Stimulated activated CD8-positive, alpha-beta memory T cell treated with anti-CD3 and anti-CD28 coated beads, Interleukin-12 subunit alpha, Interleukin-12 subunit beta, amount 100 ng/mL, for 4 hours (primary cell): ENCODE measurements at regions not wholly inside any gene's neighbourhood (a gene's known extent, or its start where the extent isn't known, plus 50 kb on each side); places are given as distances from the start of the nearest gene placed in this dataset.
"Not testable (repeated sequence)": the region's sequence is repeated elsewhere in the genome, so short reads cannot be mapped to it uniquely, and the experiment has no call there.

Experiments used
- DNase-seq: peaks from one replicate; pipeline ENCODE4 v3.0.0-alpha.2; 2020; ENCODE audit warnings: low read depth

DNA sequence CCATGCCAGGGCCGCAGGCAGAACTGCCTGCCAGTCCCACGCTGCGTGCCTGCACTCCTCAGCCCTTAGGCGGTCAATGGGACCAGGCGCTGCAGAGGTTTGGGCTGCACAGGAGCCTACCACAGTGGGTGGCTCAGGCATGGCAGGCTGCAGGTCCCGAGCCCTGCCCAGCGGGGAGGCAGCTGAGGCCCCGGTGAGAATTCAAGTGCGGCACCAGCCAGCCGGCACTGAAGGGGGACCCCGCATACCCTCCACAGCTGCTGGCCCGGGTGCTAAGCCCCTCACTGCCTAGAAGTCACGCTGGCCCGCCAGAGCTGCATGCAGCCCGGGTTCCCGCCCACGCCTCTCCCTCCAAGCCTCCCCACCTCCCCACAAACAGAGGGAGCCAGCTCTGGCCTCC lies 302.5 kb upstream of the UGT8 start:
- DNase-seq, result no peak

DNA sequence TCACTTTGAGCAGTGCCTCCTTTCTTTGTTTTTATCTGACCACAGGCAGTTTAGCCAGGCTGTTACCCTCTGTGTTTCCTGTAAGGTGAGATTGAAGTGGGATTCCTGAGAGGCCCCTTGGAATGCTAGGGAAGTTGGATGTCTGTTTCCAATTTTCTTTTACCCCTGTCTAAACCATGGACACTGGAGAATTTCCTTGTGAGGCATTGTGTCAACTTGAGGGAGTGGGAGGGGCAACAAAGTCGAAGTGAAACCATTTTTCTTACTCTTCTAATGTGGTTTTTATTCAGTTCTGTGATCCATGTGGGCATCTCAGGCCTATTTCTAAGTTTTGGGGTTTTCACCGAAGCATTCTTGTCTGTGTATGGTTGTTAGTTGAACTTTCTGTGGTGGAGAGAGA lies 296.1 kb upstream of the UGT8 start:
- no peak for DNase-seq

DNA sequence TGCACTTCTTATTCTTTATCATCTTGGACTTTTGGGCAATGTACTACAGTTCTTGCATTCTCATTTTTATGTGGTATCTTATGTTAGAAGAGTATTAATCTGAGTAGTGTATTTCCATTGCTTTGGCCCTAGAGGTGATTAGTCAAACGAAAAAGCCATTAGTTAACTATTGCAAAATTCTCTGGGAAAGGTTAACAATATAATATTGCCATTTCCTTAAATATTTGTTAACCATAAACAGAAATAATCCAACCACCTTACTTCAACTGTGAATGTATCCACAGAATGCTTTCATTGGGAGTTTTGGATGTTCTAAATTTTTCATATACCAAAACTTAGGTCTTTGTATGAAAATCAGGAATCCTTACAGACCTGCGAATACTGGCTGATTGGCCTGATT lies 294.6 kb upstream of the UGT8 start:
- DNase-seq, result no peak

DNA sequence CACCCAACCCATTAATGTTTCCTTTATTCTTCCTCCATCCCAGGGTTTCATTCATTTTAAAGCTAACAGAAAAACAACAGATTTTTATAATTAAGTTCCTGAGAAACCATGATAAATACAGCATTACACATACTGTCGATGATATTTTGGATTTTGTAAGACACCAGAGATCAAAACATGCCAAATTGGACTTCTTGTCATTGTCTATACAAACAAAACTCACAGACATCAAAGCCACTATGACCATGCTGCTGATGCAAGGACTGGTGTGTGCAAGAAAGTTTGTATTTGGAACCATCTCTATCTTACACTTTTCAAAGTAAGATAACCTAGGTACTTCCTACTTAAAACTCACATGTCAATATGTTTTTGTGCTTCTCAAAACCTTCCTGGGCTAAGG lies 294.0 kb upstream of the UGT8 start:
- DNase-seq, result no peak

DNA sequence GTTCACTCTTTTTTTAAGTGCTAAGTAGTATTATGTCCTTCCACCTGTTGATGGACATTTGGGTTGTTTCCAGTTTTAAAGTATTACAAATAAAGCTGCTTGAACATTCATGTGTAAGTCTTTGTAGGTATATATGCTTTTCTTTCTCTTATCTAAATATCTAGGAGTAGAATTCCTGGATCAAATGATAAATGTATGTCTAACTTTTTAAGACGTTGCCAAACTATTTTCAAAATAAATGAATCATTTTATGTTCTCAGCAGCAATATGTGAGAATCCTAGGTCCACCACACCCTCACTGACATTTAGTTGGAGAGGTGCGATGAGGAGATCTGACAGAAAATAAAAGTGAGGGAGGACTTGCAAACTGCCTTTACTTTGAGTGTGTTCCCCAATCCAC lies 291.7 kb upstream of the UGT8 start:
- DNase-seq, result no peak

DNA sequence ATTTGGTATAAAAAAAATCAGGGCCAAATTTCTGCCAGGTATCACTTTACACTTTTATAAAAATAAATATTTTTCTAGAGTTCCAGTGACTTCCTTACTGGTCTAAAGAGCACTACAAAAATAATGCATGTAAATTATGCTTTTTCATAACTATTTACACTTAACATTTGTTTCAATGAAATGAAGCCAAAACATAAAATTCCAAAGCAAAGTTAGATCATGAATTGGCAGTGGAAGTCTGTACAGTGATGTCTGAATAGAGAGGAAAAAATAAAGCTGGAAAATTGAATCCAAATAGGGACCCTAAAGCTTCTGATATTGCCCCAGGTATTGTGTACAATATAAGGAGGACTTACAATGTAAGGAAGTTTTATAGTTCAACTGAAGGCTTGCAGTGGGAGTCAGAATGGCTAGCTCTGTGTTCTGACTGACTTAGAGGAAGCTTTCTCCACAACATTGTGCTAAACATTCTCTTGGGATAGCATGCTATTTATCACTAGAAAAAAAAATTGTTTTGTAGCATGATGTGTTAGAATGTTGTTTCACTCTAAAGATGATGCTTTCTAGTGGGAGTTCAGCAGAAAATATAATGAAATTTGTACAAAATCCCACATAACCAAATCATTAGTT lies 288.2 kb upstream of the UGT8 start:
- DNase-seq, result no peak

DNA sequence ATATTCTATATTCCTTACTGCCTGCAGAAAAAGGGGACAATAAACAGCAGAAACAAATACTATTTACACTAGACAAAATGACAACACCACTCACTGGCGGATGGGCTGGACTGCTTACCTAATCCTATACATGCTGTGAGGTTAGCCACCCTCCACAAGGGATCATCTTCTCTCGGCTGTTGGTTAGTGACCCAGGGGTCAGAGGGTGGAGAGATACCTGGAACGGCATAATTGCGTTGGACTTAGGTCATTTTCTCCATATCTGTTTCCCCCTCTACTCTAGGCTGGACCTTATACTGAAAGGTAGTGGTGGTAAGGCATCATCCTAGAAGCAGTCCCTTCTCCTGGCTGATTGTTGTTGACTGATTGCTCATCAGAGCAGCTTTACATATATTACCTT lies 286.8 kb upstream of the UGT8 start:
- no peak for DNase-seq

DNA sequence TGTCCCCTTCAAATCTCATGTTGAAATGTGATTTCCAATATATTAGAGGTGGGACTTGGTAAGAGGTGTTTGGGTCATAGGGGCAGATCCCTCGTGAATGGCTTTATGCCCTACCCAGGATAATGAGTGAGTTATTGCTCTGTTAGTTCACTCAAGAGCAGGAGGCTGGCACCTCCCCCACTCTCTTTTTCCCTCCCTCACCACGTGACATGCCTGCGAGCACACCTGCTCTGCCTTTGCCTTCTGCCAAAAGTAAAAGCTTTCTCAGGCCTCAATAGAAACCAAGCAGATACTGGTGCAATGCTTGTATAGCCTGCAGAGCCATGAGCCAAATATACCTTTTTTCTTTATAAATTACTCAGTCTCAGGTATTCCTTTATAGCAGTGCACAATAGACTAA lies 286.3 kb upstream of the UGT8 start:
- no peak for DNase-seq

DNA sequence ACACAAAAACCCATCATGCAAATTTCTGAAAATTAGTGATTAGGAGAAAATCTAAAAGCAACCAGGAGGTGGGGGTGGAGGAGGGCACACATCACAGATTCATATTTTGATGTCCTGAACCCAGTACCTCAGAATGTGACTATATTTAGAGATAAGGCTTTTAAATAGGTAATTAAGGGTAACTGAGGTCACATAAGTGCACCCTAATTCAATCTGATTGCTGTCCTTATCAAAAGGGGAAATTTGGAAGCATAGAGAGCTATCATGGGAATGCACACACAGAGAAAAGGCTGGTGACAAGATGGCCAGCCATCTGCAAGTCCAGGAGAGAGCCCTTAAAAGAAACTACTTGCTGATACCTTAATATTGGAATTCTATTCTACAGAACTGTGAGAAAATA lies 281.8 kb upstream of the UGT8 start:
- no peak for DNase-seq

DNA sequence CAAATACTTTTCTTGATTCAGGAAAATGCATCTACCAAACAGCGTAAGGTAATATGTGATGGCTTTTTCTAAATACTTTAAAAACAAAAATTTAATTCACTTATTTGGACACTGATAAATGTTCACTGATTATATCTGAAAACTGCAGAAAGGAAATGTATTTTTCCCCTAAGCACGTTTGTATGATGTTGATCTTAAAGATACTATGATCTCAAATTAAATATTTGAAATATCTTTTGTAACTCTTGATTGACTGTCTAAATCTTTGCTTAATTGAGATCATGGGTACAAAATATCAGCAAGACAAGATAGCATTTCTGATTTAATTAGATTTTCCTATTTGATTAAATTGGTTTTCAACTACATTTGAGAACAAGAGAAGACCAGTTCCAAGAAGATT lies 281.0 kb upstream of the UGT8 start:
- no peak for DNase-seq

DNA sequence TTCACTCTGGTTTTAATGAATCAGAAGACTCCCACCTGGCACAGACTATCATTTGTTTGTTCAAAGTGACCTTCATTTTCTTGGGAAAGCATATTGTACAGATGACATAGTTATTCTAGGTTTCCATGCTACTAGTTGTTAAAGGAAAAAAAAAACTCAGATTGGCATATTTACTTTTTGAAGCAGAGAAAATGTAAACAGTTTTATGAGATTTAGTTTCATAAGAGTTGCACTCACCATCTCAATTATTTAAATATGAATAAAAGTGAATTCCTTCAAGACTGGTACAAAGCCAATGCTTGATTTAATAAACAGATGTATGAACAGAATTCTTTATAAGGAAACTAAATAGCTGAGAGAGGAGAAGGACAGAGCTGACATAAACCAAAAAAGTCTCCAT lies 280.3 kb upstream of the UGT8 start:
- DNase-seq, result no peak

DNA sequence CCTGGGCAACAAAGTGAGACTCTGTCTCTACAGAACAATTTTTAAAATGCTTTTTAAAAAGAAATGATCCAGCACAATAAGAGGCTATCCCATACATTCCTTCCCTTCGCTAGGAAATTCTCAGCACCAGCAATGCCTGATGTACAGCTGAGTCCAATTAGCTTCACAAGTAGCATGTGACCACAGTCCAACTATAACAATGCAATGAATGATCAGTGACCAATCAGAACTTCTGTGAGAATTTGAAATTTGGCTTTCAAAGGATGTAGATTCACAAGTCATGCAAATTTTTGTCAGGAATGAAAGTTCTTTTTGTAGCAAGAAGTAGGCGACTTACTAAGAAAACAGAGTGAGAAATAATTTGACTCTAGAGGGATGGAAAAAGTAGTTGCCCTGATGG lies 278.5 kb upstream of the UGT8 start:
- DNase-seq, result no peak

DNA sequence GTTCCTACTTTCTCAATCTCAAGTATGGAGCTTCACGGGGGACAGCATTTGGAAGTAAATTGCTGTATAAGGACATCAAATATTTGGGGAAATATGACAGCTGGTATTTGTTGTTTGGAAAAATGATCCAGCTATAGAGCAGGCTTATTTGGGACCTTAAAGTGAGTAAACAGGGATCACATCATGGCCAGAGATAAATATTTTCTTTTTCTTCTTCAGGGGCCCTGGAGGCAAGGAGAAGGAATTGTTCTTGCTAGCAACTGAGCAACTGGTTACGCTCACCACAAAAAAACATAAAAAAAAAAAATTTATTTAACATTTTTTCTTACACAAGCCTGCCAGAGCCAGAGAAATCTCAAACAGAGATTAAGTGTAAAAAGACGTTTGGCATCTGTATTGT lies 277.2 kb upstream of the UGT8 start:
- no peak for DNase-seq

DNA sequence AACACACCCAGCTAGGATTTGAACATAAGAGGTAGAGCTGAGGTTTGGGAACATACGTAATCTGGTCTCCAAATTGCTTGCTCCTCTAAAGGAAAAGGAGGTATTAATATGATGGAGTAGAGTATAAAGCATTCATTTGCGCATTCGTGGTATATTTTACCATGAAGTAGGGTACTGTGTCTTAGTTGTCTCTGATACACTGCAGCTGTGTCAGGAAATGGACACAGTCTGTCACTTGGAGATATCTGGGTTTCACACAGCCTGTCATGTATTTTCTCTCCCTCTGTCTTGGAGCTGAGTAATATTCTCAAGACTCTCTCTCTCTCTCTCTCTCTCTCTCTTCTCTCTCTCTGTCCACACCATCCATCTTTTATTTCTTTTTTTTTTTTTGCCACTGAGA lies 274.8 kb upstream of the UGT8 start:
- DNase-seq, result no peak

DNA sequence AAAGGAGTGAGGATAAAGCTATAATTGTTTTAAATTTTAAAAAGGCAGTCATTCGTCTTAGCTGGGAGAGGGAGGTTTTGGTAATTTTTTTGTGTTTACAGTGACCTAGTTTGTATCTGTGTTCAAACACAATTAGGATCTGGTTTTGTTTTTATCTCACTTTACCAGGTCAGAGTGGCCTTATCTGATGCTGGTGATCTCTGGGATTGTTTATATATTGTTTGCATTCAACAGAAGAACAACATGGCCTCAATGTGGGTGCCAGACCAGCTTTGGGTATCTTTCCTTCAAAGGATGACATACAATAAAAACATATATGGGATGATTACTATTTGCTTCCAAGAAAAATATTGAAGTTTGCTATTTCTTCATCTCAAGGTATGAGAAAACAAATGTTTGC lies 272.2 kb upstream of the UGT8 start:
- DNase-seq, result no peak

DNA sequence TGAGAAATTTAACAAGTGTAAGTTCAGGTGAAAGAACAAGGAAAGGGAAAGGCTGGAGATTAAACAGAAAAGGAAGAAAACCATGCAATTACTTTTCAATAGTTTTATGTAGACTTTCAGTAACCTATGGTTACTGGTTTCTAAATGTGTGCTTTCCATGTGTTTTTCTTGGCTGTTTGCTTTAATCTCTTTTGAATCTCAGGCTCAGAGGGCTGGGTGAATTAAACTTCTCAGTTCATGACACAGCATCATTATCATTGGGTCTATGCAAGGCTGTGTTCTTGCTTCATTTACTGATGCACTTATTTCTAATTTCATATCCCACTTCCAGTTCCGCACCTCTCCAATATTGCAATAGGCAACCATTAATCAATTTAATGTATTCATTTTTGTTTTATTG lies 266.5 kb upstream of the UGT8 start:
- no peak for DNase-seq

DNA sequence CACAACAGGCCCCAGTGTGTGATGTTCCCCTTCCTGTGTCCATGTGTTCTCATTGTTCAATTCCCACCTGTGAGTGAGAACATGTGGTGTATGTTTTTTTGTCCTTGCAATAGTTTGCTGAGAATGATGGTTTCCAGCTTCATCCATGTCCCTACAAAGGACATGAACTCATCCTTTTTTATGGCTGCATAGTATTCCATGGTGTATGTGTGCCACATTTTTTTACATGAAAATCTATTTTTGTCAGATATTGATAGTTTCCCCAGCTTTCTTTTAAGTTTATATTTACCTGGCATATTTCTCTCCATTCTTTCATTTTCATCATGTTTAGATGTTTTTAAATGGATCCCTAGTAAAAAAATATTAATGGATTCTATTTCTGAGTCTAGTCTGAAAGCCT lies 264.2 kb upstream of the UGT8 start:
- DNase-seq, result not testable (repeated sequence)

DNA sequence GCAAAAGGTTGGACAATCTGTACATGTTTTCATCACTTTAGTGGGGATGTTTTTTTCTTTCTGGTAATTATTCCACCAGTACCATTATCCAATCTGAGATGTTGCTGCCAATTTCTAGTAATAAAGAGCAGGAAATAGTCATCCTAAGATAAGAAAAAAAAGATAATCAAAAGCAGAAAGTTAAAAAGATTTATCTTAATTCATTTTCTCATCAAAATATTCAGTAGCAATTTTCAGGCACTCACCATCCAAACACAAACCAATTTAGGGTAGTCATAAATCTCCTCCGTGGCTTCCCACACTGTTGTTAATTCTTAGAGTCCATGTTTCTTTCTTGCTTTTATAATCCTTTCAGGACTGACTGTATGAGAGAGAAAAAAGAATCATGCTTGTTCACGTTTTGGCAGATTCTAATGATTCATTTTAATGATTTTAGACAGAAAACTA lies 263.7 kb upstream of the UGT8 start:
- no peak for DNase-seq

DNA sequence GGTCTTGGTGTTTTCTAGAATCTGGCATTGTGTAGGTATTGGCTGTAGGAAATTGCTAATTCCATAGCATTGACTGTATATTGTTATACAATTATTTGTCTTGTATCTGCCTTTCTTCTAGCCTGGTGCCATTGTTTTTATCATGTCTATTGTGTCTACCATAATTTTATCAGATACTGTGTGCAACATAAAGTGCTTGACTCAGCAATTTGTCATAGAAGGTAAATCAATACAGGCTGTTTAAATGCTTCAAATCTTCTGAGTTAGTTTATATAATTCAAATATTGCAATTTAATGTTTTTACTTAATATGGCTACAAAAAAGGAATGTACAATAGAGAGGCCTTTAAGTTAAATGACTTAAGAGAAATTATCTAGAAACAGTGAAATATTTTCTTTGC lies 263.3 kb upstream of the UGT8 start:
- DNase-seq, result no peak

DNA sequence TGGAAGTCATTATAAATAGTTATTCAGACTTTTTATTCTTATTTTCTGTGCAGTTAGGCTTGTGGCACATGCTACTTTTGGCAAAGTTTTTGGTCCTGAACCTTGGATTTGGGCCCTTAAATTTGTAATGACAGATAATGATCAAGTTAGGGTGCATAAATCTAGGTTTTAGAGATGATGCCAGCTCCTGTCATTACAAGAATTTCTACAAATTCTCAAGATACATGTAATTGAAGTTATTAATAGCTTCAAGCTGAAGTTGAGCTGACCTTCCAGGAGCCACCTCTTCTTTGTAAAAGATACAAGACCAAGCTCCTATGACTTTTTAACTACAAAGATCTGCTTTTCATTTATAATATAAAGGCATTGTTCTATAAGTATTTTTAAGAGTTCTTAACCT lies 255.6 kb upstream of the UGT8 start:
- DNase-seq, result no peak

DNA sequence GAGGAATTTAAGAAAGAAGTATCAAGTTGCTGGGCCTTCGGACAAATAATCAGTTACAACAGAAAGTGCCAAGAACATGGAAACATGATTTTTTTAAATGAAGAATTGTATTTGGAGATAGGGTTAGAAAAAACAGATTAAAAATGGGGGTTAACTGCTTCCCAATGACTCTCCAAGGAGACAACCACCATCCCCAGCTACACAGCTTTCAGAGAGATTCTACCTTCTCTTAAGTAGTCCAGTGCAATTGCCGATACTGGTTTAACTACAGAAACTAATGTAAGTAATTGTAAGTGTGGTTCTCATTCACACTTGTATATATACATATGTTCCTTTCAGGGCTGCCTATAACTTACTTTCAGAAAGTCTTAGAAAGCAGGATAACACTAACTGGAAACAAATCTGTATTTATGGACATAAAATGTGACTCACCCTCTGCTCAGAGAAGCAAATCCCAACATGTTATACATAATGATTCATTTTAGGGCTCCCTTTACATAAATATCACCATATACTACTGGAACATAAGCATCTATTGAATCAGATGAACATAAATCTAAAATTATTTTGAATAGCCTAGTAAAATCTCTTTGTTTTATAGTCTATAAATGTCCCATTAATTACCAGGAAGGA lies 248.9 kb upstream of the UGT8 start:
- DNase-seq, result no peak

DNA sequence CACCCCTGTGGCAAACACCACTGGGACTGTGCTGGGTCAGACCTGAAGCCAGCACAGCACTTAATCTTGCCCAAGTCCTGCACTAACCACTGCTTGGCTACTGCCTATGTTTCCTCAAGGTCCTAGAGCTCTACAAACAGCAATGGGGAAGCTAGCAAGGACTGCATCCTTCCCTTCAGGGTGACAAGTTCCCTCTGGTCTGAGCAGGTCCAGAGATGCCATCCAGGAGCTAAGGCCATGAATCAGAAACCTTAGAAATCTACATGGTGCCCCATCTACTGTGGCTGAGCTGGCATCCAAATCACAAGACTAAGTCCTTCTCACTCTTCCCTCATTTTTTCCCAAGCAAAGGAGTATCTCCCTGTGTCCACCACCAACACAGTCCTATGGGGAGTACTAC lies 239.7 kb upstream of the UGT8 start:
- no peak for DNase-seq

DNA sequence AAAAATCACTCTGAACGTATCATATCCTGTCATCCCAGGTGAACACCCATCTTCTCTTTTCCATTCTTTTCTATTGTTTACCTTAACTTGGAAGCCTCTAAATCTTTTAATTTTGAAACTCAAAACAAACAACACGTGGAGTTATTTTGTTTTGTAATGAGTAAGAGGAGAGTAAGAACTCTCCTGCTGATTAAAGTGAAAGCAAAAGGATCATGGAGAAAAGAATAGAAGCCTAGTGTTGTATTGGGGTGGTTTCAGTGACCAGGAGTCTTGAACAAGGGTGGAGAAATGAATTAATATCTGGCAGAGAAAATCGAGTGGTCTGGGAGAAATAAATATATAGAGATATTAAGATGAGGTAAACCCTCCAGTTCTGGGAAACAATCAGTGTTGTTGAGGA lies 237.4 kb upstream of the UGT8 start:
- no peak for DNase-seq

DNA sequence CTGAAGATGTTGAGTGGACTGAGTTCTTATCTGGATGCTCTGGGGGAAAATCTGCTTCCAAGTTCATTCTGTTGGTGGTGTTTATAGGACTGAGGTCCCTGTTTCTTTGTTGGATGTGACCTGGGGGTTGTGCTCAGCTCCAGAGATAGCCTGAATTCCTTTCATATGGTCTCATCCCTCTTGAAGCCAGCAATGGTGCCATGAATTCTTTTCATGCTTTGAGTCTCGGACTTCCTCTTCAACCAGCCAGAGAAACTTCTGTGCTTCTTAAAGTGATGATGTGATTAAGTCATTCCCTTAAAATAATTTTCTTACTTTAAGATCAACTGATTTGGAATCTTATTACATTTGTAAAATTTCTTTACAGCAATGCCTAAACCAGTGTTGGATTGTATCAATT lies 233.8 kb upstream of the UGT8 start:
- DNase-seq, result no peak

DNA sequence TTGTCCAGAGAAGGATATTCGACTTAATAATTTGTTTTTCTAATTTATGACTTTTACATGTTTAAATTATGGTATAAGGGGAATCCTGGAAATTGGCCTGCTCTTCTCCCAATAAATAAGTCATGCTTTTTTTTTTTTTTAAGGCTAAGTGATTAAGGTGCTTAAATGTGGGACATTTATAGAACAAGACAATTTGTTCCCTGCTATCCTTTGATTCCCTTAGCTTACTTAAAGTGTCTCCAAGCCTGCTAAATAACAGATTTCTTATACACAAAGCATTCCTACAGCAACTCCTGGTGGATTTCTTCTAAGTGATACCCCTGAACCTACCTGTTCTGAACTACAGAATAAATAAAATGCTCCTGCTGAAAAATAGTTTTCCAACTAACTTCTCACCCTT lies 233.0 kb upstream of the UGT8 start:
- no peak for DNase-seq
